ENCODE measurements at regions not wholly inside any gene's neighbourhood (a gene's known extent, or its start where the extent isn't known, plus 50 kb on each side); places are given as distances from the start of the nearest gene placed in this dataset.

GRCh38 chr18:73948084-73948483 is 199.6 kb downstream of the FBXO15 start:
- Histone ChIP-seq H3K36me3 (ENCODE audit: control insufficient read depth, insufficient read depth, low read length) (no peaks in the 10 kb centered on the region), H3K4me3 (ENCODE audit: low read depth, low read length) (no peak overlapping the region), H3K27ac (ENCODE audit: low read depth, low read length) (no peak overlapping the region), H3K27me3 (ENCODE audit: control insufficient read depth, insufficient read depth, low read length) (no peaks in the 10 kb centered on the region), H3K4me1 (ENCODE audit: control insufficient read depth, insufficient read depth, low read length) (no peaks in the 10 kb centered on the region), H3K9me3 (ENCODE audit: control insufficient read depth, insufficient read depth, low read length) (no peaks in the 10 kb centered on the region)
- 35% methylated on average over 3 of the region's 4 CpGs for WGBS (ENCODE audit: insufficient coverage)
- peak in 1 of 6 donors; percentile 28 for DNase-seq (ENCODE audit: low read depth in 4 of 6, low spot score in 6 of 6)

- peak in 2 of 6 donors; percentile 37 to 76 for DNase-seq (ENCODE audit: low read depth in 4 of 6, low spot score in 6 of 6)
- Histone ChIP-seq H3K27ac (ENCODE audit: low read depth, low read length) (no peak overlapping the region), H3K36me3 (ENCODE audit: control insufficient read depth, insufficient read depth, low read length) (no peaks in the 10 kb centered on the region), H3K9me3 (ENCODE audit: control insufficient read depth, insufficient read depth, low read length) (no peaks in the 10 kb centered on the region), H3K4me3 (ENCODE audit: low read depth, low read length) (no peak overlapping the region), H3K27me3 (ENCODE audit: control insufficient read depth, insufficient read depth, low read length) (no peaks in the 10 kb centered on the region), H3K4me1 (ENCODE audit: control insufficient read depth, insufficient read depth, low read length) (no peaks in the 10 kb centered on the region)
- 70% methylated on average over 2 of the region's 6 CpGs for WGBS (ENCODE audit: insufficient coverage)
Observed at GRCh38 chr18:73947180-73947921, 200.3 kb downstream of the FBXO15 start.

GRCh38 chr18:73945130-73945792 is 202.4 kb downstream of the FBXO15 start:
- Histone ChIP-seq H3K9me3 (ENCODE audit: control insufficient read depth, insufficient read depth, low read length) (no peaks in the 10 kb centered on the region), H3K36me3 (ENCODE audit: control insufficient read depth, insufficient read depth, low read length) (no peaks in the 10 kb centered on the region), H3K4me3 (ENCODE audit: low read depth, low read length) (no peak overlapping the region), H3K27ac (ENCODE audit: low read depth, low read length) (no peak overlapping the region), H3K27me3 (ENCODE audit: control insufficient read depth, insufficient read depth, low read length) (no peaks in the 10 kb centered on the region), H3K4me1 (ENCODE audit: control insufficient read depth, insufficient read depth, low read length) (no peaks in the 10 kb centered on the region)
- DNase-seq (ENCODE audit: low read depth in 4 of 6, low spot score in 6 of 6), result no peak
- WGBS (ENCODE audit: insufficient coverage), result 84% methylated on average over 3 of the region's 3 CpGs

- WGBS (ENCODE audit: insufficient coverage), result no CpG with 5 or more reads among the region's 1 CpG
- no peaks in the 10 kb centered on the region for H3K36me3 ChIP-seq (ENCODE audit: control insufficient read depth, insufficient read depth, low read length)
- H3K9me3 ChIP-seq (ENCODE audit: control insufficient read depth, insufficient read depth, low read length), result no peaks in the 10 kb centered on the region
- no peak overlapping the region for H3K27ac ChIP-seq (ENCODE audit: low read depth, low read length)
- no peaks in the 10 kb centered on the region for H3K27me3 ChIP-seq (ENCODE audit: control insufficient read depth, insufficient read depth, low read length)
- no peaks in the 10 kb centered on the region for H3K4me1 ChIP-seq (ENCODE audit: control insufficient read depth, insufficient read depth, low read length)
- no peak overlapping the region for H3K4me3 ChIP-seq (ENCODE audit: low read depth, low read length)
- DNase-seq (ENCODE audit: low read depth in 4 of 6, low spot score in 6 of 6), result no peak
Observed at GRCh38 chr18:73944715-73945114, 202.9 kb downstream of the FBXO15 start.

- H3K4me1 ChIP-seq (ENCODE audit: control insufficient read depth, insufficient read depth, low read length), result no peaks in the 10 kb centered on the region
- WGBS (ENCODE audit: insufficient coverage), result 78% methylated on average over 9 of the region's 9 CpGs
- H3K4me3 ChIP-seq (ENCODE audit: low read depth, low read length), result no peak overlapping the region
- H3K9me3 ChIP-seq (ENCODE audit: control insufficient read depth, insufficient read depth, low read length), result no peaks in the 10 kb centered on the region
- DNase-seq (ENCODE audit: low read depth in 4 of 6, low spot score in 6 of 6), result no peak
- no peak overlapping the region for H3K27ac ChIP-seq (ENCODE audit: low read depth, low read length)
- no peaks in the 10 kb centered on the region for H3K27me3 ChIP-seq (ENCODE audit: control insufficient read depth, insufficient read depth, low read length)
- H3K36me3 ChIP-seq (ENCODE audit: control insufficient read depth, insufficient read depth, low read length), result no peaks in the 10 kb centered on the region
Observed at GRCh38 chr18:73943763-73944162, 203.9 kb downstream of the FBXO15 start.

GRCh38 chr18:73942956-73943355 is 204.7 kb downstream of the FBXO15 start:
- no peaks in the 10 kb centered on the region for H3K9me3 ChIP-seq (ENCODE audit: control insufficient read depth, insufficient read depth, low read length)
- H3K36me3 ChIP-seq (ENCODE audit: control insufficient read depth, insufficient read depth, low read length), result no peaks in the 10 kb centered on the region
- no peaks in the 10 kb centered on the region for H3K27me3 ChIP-seq (ENCODE audit: control insufficient read depth, insufficient read depth, low read length)
- H3K4me1 ChIP-seq (ENCODE audit: control insufficient read depth, insufficient read depth, low read length), result no peaks in the 10 kb centered on the region
- no peak overlapping the region for H3K4me3 ChIP-seq (ENCODE audit: low read depth, low read length)
- WGBS (ENCODE audit: insufficient coverage), result 63% methylated on average over 2 of the region's 4 CpGs
- no peak for DNase-seq (ENCODE audit: low read depth in 4 of 6, low spot score in 6 of 6)
- H3K27ac ChIP-seq (ENCODE audit: low read depth, low read length), result no peak overlapping the region

- no peaks in the 10 kb centered on the region for H3K9me3 ChIP-seq (ENCODE audit: control insufficient read depth, insufficient read depth, low read length)
- DNase-seq (ENCODE audit: low read depth in 4 of 6, low spot score in 6 of 6), result no peak
- WGBS (ENCODE audit: insufficient coverage), result 100% methylated on average over 1 of the region's 8 CpGs
- no peaks in the 10 kb centered on the region for H3K4me1 ChIP-seq (ENCODE audit: control insufficient read depth, insufficient read depth, low read length)
- H3K4me3 ChIP-seq (ENCODE audit: low read depth, low read length), result no peak overlapping the region
- no peak overlapping the region for H3K27ac ChIP-seq (ENCODE audit: low read depth, low read length)
- no peaks in the 10 kb centered on the region for H3K36me3 ChIP-seq (ENCODE audit: control insufficient read depth, insufficient read depth, low read length)
- no peaks in the 10 kb centered on the region for H3K27me3 ChIP-seq (ENCODE audit: control insufficient read depth, insufficient read depth, low read length)
Observed at GRCh38 chr18:73942081-73942625, 205.5 kb downstream of the FBXO15 start.

GRCh38 chr18:73940721-73941120 is 206.9 kb downstream of the FBXO15 start:
- no peaks in the 10 kb centered on the region for H3K4me1 ChIP-seq (ENCODE audit: control insufficient read depth, insufficient read depth, low read length)
- H3K36me3 ChIP-seq (ENCODE audit: control insufficient read depth, insufficient read depth, low read length), result no peaks in the 10 kb centered on the region
- 86% methylated on average over 7 of the region's 8 CpGs for WGBS (ENCODE audit: insufficient coverage)
- no peak for DNase-seq (ENCODE audit: low read depth in 4 of 6, low spot score in 6 of 6)
- H3K27ac ChIP-seq (ENCODE audit: low read depth, low read length), result no peak overlapping the region
- H3K9me3 ChIP-seq (ENCODE audit: control insufficient read depth, insufficient read depth, low read length), result no peaks in the 10 kb centered on the region
- no peaks in the 10 kb centered on the region for H3K27me3 ChIP-seq (ENCODE audit: control insufficient read depth, insufficient read depth, low read length)
- no peak overlapping the region for H3K4me3 ChIP-seq (ENCODE audit: low read depth, low read length)

- Histone ChIP-seq H3K4me1 (ENCODE audit: control insufficient read depth, insufficient read depth, low read length) (no peaks in the 10 kb centered on the region), H3K9me3 (ENCODE audit: control insufficient read depth, insufficient read depth, low read length) (no peaks in the 10 kb centered on the region), H3K4me3 (ENCODE audit: low read depth, low read length) (no peak overlapping the region), H3K36me3 (ENCODE audit: control insufficient read depth, insufficient read depth, low read length) (no peaks in the 10 kb centered on the region), H3K27ac (ENCODE audit: low read depth, low read length) (no peak overlapping the region), H3K27me3 (ENCODE audit: control insufficient read depth, insufficient read depth, low read length) (no peaks in the 10 kb centered on the region)
- DNase-seq (ENCODE audit: low read depth in 4 of 6, low spot score in 6 of 6), result no peak
- 80% methylated on average over 5 of the region's 5 CpGs for WGBS (ENCODE audit: insufficient coverage)
Observed at GRCh38 chr18:73939391-73939790, 208.2 kb downstream of the FBXO15 start.

GRCh38 chr18:73933685-73934084 is 213.9 kb downstream of the FBXO15 start:
- WGBS (ENCODE audit: insufficient coverage), result 71% methylated on average over 3 of the region's 3 CpGs
- Histone ChIP-seq H3K4me1 (ENCODE audit: control insufficient read depth, insufficient read depth, low read length) (peaks cover 4% of the 10 kb centered on the region), H3K27ac (ENCODE audit: low read depth, low read length) (no peak overlapping the region), H3K27me3 (ENCODE audit: control insufficient read depth, insufficient read depth, low read length) (no peaks in the 10 kb centered on the region), H3K4me3 (ENCODE audit: low read depth, low read length) (no peak overlapping the region), H3K9me3 (ENCODE audit: control insufficient read depth, insufficient read depth, low read length) (no peaks in the 10 kb centered on the region), H3K36me3 (ENCODE audit: control insufficient read depth, insufficient read depth, low read length) (no peaks in the 10 kb centered on the region)
- DNase-seq (ENCODE audit: low read depth in 4 of 6, low spot score in 6 of 6), result no peak
